ENCODE measurements at regions not wholly inside any gene's neighbourhood (a gene's known extent, or its start where the extent isn't known, plus 50 kb on each side); places are given as distances from the start of the nearest gene placed in this dataset.

DNA sequence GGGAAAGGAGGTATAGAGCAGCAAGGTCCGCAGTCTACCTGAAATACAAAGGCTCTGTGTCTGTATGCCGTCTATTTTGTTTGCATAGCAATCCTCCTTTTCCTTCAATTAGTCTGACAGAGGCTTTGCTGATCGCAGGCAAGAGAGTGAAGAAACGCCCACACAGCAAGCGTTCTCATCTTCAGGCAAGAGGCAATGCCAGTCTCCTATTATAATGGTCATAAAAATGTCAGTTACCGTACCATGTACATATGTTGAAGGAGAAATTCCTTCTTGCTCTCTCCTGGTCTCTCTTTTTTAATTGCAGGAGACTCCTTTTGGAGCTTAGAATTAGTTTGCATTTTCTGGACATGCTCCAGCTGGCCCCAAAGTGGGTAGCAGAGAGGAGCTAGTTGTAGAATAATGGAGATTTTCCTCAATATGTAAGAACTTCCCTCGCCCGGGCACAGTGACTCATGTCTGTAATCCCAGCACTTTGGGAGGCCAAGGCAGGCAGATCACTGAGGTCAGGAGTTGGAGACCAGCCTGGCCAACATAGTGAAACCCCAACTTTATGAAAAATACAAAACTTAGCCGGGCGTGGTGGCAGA is 139.5 kb downstream of the PFKFB3 start:
- DNase-seq (ENCODE audit: low read depth, low spot score) = no peak

DNA sequence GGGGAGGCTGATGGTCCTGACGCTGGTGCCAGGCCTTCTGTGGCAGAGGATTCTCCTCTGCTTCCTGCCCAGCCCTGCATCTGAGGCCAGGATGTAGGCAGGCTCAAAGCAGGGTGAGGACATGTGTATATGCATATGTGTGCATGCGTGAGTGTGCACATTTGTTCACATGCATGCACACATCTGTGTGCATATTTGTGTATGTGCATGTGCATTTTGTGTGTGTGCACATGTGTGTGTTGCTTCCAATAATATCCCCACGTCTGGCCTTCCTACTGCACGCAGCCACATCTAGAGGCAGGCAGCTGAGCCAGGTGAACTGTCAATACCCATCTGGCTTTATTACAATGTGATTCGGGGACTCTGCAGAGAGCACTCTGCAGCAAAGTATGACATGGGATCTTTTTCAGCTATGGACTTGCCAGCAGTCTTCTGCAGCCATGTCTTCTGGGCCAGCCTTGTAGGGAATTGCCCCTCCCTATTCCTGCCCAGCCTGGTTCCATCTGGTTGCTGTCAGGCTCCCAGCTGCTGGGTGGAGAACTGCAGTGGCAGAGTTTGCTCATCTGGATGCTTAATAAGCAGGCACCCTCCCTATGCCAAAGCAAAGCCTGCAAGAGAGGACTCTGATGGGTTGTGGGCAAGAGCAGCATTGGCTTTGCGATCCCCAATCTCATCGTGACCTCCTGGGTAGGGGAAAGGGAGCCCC is 140.7 kb downstream of the PFKFB3 start:
- no peak for DNase-seq (ENCODE audit: low read depth, low spot score)

DNA sequence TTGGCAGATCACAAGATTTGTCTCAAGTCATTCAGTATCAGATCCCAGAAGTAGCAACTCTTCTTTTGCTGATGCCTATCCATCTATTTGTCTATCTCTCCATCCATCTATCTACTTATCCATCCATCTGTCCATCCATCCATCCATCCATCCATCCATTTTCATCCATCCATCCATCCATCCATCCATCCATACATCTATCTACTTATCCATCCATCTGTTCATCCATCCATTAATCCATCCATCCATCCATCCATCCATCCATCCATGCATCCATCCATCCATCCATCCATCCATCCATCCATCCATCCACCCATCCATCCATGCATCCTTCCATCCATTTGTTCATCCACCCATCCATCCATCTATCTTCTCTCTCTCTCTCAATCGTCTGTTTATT is 142.7 kb downstream of the PFKFB3 start:
- no peak for DNase-seq (ENCODE audit: low read depth, low spot score)

DNA sequence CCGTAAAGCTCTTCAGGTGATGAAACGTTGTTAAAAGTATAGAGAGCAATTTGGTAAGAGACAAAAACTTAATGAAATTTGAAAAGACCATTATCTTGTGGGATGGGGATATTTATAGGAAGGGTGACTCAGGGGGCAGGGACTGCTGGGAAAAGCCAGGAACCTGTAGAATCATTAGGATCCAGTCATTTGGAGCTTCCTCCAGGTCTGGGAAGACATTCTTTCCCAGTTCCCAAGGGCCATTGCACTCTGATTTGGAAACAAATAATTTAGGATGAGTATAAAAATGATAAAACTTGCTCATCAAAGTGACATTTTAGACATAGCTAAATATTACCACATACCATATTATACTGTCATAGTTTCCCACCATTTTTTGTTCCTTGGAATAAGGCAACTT is 143.9 kb downstream of the PFKFB3 start:
- DNase-seq (ENCODE audit: low read depth, low spot score) = no peak

DNA sequence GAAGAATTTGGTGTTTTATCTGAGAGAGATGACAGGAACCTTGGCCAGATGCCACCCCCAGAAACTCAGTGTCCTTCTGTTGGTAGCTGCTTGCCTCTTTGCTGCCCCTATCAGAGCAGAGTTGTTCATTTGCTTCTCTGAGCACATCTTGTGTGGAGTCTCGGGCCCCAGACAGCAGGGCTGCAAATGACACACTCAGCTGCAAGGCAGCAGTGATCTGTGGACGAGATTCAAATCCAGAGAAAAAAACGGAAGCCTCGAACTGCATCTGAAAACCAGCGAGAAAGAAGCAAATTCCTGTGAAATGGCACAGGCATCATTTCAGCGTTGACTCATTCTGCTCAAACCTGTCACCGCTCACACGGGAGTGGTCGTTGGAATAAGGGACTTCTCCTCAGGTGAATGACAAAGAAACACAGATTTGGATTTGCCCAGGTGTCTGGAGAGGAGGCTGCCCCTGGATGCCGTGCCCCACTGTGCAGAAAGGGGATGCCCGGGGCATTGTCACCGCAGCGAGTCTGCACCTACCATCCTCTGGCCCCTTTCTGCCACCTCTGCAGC is 144.7 kb downstream of the PFKFB3 start:
- DNase-seq (ENCODE audit: low read depth, low spot score) = no peak

DNA sequence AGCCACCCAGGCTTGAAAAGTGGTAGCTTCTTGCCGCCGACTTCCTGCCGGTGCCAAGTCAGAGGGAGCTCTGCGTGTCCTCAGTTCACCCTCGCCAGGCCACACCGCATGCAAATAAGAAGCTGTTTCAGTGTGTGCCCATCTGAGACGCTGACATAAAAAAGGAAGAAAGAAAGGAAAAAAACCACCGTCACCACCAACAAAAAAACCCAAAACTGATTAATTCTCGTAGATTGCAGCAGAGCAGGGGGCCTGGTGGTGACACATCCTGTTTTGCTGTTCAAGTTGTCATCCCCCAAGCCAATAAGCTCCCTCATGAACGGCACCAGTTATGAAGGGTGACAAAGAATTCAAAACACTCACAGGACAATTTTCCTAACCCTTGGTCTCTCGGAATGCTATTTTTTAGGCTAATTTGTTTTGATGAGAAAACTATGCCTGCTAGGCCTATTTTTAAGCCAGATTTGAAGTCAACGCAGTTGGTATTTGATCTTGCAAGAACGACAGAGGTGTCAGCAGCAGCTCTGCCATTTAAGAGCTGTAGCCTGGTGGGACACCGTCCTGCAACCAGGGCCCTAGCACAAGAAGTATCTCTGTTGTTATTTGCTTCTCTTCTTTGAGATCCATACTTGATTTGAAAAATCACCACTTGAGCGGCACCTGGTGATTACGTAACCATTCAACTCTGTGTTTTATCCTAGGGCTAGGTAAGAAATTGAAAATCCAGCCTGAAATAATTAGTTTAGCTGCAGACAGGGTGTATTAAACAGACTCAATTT is 145.6 kb downstream of the PFKFB3 start:
- DNase-seq (ENCODE audit: low read depth, low spot score) = no peak

DNA sequence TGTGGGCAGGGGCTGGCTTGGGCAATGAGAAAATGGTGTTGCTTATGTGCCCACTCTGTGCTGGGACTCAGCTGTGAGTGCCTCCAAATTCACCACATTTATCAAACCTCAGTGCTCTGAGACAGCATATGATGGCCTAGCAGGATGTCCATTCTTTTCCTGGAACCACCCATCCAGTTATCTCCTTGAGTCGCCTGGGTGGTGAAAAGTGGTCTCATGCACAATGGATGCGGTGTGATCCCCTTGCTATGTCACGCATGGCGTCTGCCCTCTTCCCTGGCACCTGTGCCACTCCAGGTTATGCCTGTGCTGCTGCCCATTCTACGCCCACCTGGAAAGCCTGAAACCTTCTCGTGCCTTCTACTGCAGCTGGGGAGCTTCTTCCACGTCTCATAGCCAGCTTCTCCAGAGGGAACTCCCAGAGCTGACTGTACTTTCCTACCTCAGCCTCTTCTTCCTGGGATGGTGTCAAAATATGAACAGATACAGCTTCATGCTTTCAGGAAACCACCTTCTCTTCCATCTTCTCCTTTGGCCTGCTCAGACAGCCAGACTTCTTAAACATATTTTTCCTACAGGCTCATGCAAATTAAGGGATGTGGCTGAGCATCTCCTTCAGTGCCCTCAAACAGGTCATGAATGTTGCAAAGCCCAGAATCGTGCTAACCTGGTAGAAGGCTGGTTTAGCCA is 147.3 kb downstream of the PFKFB3 start:
- no peak for DNase-seq (ENCODE audit: low read depth, low spot score)

DNA sequence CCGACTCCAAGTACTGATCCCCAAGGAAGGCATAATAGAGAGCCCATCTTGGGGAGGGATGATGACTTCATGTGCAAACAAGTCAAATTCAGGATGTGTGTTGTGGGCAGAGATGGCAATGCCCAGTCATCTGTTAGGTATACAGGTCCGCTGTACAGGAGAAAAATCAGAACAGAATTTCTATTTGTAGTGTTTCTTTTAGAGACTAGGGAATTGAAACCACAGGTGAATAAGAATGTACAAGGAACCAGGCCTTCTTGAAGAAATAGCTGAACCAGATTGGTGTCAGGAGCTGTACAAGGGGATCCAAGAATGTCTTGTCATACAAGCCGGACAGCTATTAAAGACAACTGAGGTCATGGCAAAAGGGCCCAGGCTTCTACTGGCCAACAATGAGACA is 147.9 kb downstream of the PFKFB3 start:
- no peak for DNase-seq (ENCODE audit: low read depth, low spot score)

DNA sequence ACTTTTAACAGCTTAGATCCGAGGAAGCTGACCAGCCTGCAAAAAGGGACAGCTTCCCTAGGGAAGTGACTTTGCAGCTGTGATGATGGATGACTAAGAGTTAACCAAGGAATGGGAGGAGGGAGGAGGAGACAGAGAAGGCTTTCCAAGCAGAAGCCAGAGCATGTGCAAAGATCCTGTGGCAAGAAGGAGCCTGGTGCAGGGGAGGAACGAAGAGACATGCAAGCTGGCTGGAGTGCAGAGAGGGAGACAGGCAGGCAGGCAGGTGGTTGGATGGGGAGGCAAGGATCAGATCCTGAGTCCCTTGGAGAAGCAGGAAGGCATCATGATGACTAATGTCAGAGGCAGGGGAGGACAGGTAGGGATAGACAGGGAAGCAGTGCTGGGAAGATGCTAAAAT is 148.8 kb downstream of the PFKFB3 start:
- no peak for DNase-seq (ENCODE audit: low read depth, low spot score)

DNA sequence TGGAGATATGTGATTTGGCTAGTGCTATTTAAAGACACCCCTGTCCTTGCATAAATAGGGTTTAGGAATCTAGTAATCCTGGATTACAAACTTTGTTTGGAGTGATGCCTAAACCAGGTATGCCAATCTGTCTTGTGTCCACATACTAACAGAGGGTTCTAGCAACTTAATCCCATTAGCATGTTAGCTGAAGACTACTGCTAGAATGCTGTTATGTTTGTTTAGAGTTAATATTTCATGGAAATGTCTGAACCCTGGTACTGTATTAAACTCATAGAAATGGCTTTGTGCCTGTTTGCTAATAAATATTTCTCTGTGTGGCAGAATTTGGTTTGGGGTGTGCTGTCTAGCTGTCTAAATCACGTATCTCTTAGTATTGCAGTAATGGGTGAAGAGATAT is 150.8 kb downstream of the PFKFB3 start:
- DNase-seq (ENCODE audit: low read depth, low spot score) = no peak

DNA sequence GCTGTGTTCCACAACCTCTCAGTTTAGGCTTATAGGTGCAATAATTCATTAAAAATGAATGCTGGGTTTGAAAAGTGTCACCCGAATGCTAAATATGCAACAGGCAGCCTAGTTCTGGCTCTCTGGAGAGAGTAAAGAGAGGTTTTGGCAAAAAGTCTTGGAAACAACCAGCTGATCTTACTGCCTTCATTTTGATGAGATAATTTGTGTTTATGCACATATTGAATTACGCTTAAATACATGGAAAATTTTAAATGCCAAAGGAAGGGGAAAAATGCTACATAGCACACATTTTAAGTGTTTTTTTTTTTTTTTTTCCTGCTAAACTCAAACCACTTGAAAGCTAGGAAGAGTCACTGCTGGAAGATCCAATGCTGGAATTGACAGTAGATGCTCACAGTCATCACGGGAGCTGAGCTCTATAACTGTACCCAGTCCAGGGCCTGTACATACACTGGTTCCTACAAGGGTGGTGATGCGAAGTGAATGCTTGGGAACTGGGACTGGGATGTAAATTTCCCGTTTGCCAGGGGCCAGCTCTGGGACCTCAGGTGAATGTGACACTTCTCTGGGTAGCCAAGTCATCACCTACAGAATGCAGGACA is 151.5 kb downstream of the PFKFB3 start:
- no peak for DNase-seq (ENCODE audit: low read depth, low spot score)

DNA sequence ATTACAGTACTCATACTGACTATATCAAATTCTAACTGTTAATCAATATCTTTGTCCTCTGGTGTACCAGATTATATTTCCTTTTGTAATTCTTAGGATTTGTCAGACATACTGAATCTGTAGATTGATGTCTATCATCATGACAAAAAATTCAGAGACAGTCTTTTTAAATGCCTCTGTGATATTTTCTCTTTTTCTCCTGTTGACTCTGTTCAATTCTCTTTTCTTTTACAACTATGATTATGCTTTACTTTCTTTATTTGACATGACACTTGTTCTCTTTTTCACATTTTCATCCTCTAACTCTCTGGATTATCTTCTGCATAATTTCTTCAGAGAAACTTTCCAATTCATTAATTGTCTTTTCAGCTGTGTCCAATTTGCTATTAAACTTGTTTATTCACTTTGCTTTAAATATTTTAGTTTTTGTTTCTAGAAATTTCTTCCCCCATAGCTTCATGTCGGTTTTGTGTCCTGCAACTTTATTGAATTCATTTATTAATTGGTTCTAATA is 153.6 kb downstream of the PFKFB3 start:
- DNase-seq (ENCODE audit: low read depth, low spot score) = no peak

DNA sequence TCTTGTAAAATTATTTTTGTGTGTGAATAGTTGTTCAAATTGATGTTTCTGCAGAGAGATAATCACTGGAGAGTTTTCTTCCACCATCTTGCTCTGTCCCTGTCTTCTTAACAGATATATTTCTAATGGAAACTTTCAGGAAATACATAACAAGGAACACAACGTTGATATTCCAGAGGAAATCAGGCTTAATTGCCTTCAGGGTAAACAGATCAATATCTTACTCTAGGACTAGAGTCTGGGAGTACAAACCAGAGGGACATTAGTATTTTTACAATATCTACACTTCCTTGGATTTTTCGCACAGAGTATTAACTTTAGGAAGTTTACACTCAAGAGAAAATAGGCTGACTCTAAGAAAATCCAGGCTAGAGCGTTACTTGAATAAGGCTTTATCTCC is 159.1 kb downstream of the PFKFB3 start:
- DNase-seq (ENCODE audit: low read depth, low spot score) = no peak

DNA sequence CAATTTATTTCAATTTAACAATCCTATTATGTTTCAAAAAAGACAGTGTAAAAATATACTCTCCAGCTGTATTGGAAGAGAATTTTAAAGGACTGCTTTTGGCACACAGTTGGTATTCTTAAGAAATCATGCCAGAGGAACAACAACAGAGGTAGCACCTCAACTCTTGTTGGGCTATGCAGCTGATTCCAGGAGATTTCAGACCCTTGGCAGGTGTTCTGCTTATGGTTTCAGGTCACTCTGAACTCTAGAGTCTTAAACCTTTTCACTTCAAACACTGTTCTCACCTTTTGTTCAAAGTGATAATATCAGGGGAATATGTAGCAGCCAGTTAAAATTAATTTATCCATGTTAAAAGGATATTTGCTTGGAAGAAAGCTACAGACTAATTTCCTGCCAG is 160.1 kb downstream of the PFKFB3 start:
- no peak for DNase-seq (ENCODE audit: low read depth, low spot score)

DNA sequence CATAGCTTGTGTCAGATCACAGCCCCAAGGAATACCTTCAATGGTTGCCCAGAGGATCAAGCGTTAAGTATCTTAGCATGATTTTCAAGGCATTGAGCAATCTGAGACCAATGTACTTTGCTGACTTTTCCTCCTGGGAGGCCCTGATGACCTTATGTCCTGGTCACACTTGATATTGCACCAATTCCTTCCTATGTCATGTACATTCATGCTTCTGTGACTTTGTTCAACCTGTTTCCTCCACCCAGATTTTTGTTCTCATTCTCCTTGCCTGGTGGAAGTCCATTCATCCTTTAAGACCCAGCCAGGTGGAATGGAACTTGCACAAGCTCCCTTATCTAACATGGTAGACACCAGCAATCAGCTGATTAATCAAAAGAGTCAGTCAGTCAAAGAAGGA is 160.8 kb downstream of the PFKFB3 start:
- DNase-seq (ENCODE audit: low read depth, low spot score) = no peak

DNA sequence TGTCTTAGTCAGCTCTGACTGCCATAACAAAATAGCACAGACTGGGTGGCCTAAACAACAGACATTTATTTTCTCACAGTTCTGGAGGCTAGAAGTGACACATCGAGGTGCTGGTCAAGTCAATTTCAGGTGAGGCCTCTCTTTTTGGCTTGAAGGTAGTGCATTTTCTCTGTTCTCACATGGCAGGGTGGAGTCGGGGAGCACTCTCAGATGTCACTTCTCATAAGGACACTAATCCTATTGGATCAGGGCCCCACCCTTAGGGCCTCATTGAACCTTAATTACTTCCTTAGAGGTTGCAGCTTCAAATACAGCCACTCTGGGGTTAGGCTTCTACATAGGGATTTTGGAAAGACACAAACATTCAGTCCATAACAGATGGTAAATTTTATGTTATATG is 161.6 kb downstream of the PFKFB3 start:
- no peak for DNase-seq (ENCODE audit: low read depth, low spot score)

DNA sequence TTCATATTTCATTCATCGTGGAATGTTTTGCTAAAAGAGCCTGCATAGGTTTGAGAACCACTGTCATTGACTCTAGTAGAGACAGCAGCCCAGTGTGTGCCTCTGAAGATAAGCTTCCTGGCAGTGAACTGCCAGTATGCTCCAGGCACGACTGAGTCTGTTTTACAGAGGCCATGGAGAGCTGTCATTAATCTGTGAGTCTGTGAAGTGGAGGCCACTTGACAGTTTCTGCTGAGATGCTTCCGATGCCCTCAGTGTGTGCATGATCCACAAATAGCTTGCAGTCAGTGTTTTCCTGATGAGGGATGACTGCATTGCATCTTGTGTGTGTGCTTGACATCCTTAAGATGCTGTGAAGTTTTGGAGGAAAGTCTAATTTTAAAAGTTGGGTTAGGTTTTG is 162.2 kb downstream of the PFKFB3 start:
- DNase-seq (ENCODE audit: low read depth, low spot score) = no peak

DNA sequence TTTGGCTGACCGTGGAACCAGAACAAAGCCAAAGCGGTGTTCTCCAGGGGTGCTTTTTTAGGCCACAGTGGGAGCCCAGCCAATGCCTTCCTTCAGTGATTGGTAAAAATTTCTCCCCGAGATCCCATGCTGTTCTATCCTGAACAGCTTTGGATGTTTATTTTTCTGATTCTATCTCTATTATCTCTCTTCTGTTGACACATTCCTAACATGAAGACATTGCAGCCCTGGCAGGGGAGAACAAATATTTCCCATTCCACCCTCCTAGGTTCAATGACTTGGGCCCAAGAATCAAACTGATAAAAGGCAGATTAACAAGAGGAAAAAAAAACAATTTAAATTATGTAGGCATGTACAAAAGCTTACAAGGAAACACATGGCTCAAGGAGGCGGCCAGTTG is 162.7 kb downstream of the PFKFB3 start:
- DNase-seq (ENCODE audit: low read depth, low spot score) = no peak

Data from pulmonary artery endothelial cell (primary cell).